Endothelial cell of umbilical vein (primary cell): ENCODE measurements at regions not wholly inside any gene's neighbourhood (a gene's known extent, or its start where the extent isn't known, plus 50 kb on each side); places are given as distances from the start of the nearest gene placed in this dataset.

Source experiments
- BruUV-seq: library from RNA; stranded (reverse); fragments of 400-500 nt; replicated peaks from 2 replicates; lab custom pipeline; 2021; lab: Mats Ljungman, UMichigan
- CTCF ChIA-PET: fragments of 300-600, 350-600 bp; sonication (Branson Sonifier 250); formaldehyde crosslinking; loops from one replicate; lab custom pipeline; 2021; ENCODE audit warnings: antibody characterized with exemption, inconsistent platforms; lab: Charles Lee
- POLR2A ChIA-PET: fragments of 300-600, 350-600 bp; sonication (Branson Sonifier 250); formaldehyde crosslinking; loops from one replicate; lab custom pipeline; 2021; ENCODE audit warnings: antibody characterized with exemption, inconsistent platforms; lab: Charles Lee
- DNase-seq: peaks from one replicate; pipeline ENCODE4 v3.0.0-alpha.2; 2011; ENCODE audit warnings: low read depth, low spot score
- FAIRE-seq: peaks from 2 replicates; lab custom pipeline; 2011; peaks lifted over from hg19 to GRCh38; lab: Jason Lieb, UNC
- H2AFZ ChIP-seq: 2 replicates; pipeline ENCODE4 v1.6.0; 2012; ENCODE audit warnings: low read depth, low read length, control low read depth, inconsistent platforms
- H3K27ac ChIP-seq: 2 replicates; pipeline ENCODE4 v1.5.1; 2011; ENCODE audit warnings: low read depth, mild to moderate bottlenecking, control low read depth, low read length, moderate library complexity; ENCODE audit not compliant: insufficient read depth
- H3K27me3 ChIP-seq, 2 experiments: 2 replicates each; pipeline versions ENCODE4 v1.6.0 to v1.6.1; 2011; ENCODE audit warnings: low read length in 2 of 2, mixed read lengths in 1 of 2; ENCODE audit not compliant: control insufficient read depth in 2 of 2, insufficient read depth in 2 of 2
- H3K36me3 ChIP-seq, 2 experiments: 2 replicates in 1 of 2; 3 replicates in 1 of 2; pipeline ENCODE4 v1.5.1; 2011; ENCODE audit warnings: low read length in 2 of 2, mild to moderate bottlenecking in 1 of 2, moderate library complexity in 1 of 2; ENCODE audit not compliant: control insufficient read depth in 2 of 2, insufficient read depth in 2 of 2; ENCODE audit errors: extremely low read depth in 1 of 2
- H3K4me1 ChIP-seq: 3 replicates; pipeline ENCODE4 v1.5.1; 2011; ENCODE audit warnings: mild to moderate bottlenecking, low read length; ENCODE audit not compliant: control insufficient read depth, insufficient read depth; ENCODE audit errors: extremely low read depth
- H3K4me2 ChIP-seq: 2 replicates; pipeline ENCODE4 v1.6.1; 2011; ENCODE audit warnings: low read length, control low read depth, mixed read lengths; ENCODE audit not compliant: insufficient read depth
- H3K4me3 ChIP-seq, 3 experiments: fragments of 200-600 bp in 1 of 3; sonication (generic), shearing (Covaris generic) in 1 of 3; replicated peaks in 1 of 3; 2 replicates each; pipeline ENCODE4 v1.5.1; 2011 to 2016; ENCODE audit warnings: control low read depth in 3 of 3, low read length in 3 of 3, mild to moderate bottlenecking in 2 of 3, inconsistent platforms in 1 of 3, low read depth in 1 of 3, moderate library complexity in 1 of 3; ENCODE audit not compliant: insufficient read depth in 1 of 3
- H3K79me2 ChIP-seq: 2 replicates; pipeline ENCODE4 v1.6.0; 2012; ENCODE audit warnings: low read length, inconsistent platforms; ENCODE audit not compliant: control insufficient read depth, insufficient read depth
- H3K9ac ChIP-seq: replicated peaks from 2 replicates; pipeline ENCODE3; 2011; ENCODE audit warnings: low read length, control low read depth; ENCODE audit not compliant: insufficient read depth; ENCODE audit errors: extremely low read depth
- H3K9me1 ChIP-seq: replicated peaks from 3 replicates; pipeline ENCODE4 v1.6.0; 2011; ENCODE audit warnings: mild to moderate bottlenecking, low read length; ENCODE audit not compliant: control insufficient read depth, insufficient read depth; ENCODE audit errors: extremely low read depth
- H3K9me3 ChIP-seq: replicated peaks from 2 replicates; pipeline ENCODE4 v1.5.1; 2012; ENCODE audit warnings: low read length, inconsistent platforms; ENCODE audit not compliant: control insufficient read depth, insufficient read depth
- H4K20me1 ChIP-seq: replicated peaks from 2 replicates; pipeline ENCODE3; 2011; ENCODE audit warnings: mild to moderate bottlenecking, low read length; ENCODE audit not compliant: control insufficient read depth, insufficient read depth; ENCODE audit errors: extremely low read depth
- CTCF ChIP-seq, 2 donors: IDR thresholded peaks; 1 replicate in 1 of 2; 2 replicates in 1 of 2; pipeline ENCODE4 v1.5.1; 2011; ENCODE audit warnings: low read length in 2 of 2, mild to moderate bottlenecking in 2 of 2, moderate library complexity in 2 of 2, control low read depth in 1 of 2, inconsistent platforms in 1 of 2, low read depth in 1 of 2; ENCODE audit not compliant: insufficient read depth in 1 of 2; ENCODE audit errors: extremely low read depth in 1 of 2
- EZH2 ChIP-seq: IDR thresholded peaks from 2 replicates; pipeline ENCODE4 v1.6.1; 2012; ENCODE audit warnings: borderline replicate concordance, low read depth, mild to moderate bottlenecking, moderate library complexity, low read length, inconsistent platforms; ENCODE audit not compliant: severe bottlenecking
- FOS ChIP-seq: IDR thresholded peaks from 2 replicates; pipeline ENCODE4 v1.6.1; 2011; ENCODE audit warnings: mild to moderate bottlenecking, low read length, moderate library complexity, borderline replicate concordance; ENCODE audit not compliant: insufficient read depth
- GATA2 ChIP-seq: IDR thresholded peaks from 2 replicates; pipeline ENCODE4 v1.7.0; 2011; ENCODE audit warnings: low read depth, mild to moderate bottlenecking, moderate library complexity, mixed read lengths, low read length; ENCODE audit not compliant: insufficient read length, insufficient read depth
- MAX ChIP-seq: IDR thresholded peaks from 2 replicates; pipeline ENCODE4 v1.6.1; 2011; ENCODE audit not compliant: insufficient read depth, insufficient read length
- MYC ChIP-seq: IDR thresholded peaks from one replicate; pipeline ENCODE4 v1.6.1; 2011; ENCODE audit warnings: mild to moderate bottlenecking, low read depth, low read length
- POLR2A ChIP-seq: IDR thresholded peaks from 2 replicates; pipeline ENCODE4 v1.6.1; 2012; ENCODE audit warnings: low read depth, mild to moderate bottlenecking, control low read depth, low read length
- POLR2AphosphoS5 ChIP-seq: IDR thresholded peaks from 2 replicates; pipeline ENCODE4 v1.6.1; 2012; ENCODE audit warnings: low read depth, mild to moderate bottlenecking, control low read depth, low read length, moderate library complexity; ENCODE audit not compliant: insufficient read depth
- dilution Hi-C: fragments of 300-500 bp; cut with MboI; formaldehyde crosslinking; loops from one replicate; pipeline ENCODE4 v1.15.0; 2019; ENCODE audit warnings: low sequenced_read_pairs; ENCODE audit not compliant: extremely low pct_ligation_motif_present
- intact Hi-C: fragments of 100-400 bp; cut with micrococcal nuclease; formaldehyde crosslinking; loops from one replicate; pipeline ENCODE4 v1.10.0; 2022

- intact Hi-C loops = no loop called here
- POLR2A ChIA-PET = no interaction called here
- H3K4me1 ChIP-seq = no peaks in the 10 kb centered on the region
- no peak overlapping the region for H2AFZ ChIP-seq
- BruUV-seq = no TSS peak
- H3K36me3 ChIP-seq = no peaks in the 10 kb centered on the region
- no peak overlapping the region for H3K4me3 ChIP-seq
- FAIRE-seq (no peak), DNase-seq (no peak)
- dilution Hi-C loops = no loop called here
- TF ChIP-seq MAX = no peak
- no peak for TF ChIP-seq MYC
- no peak for TF ChIP-seq FOS
- TF ChIP-seq CTCF (IDR thresholded peaks at IDR 0.05; ENCODE audit: extremely low read depth in 1 of 2, insufficient read depth in 1 of 2, low read depth in 1 of 2, low read length in 2 of 2) = no peak
- no peak for TF ChIP-seq GATA2
- no peak for TF ChIP-seq EZH2
- no peak for TF ChIP-seq POLR2AphosphoS5
- no peak for TF ChIP-seq POLR2A
- no peak overlapping the region for H3K4me2 ChIP-seq
- H3K9me3 ChIP-seq = peaks cover 2% of the 10 kb centered on the region
- no peak overlapping the region for H3K9ac ChIP-seq
- H3K27ac ChIP-seq = no peak overlapping the region
- H3K79me2 ChIP-seq = no peaks in the 10 kb centered on the region
- no peaks in the 10 kb centered on the region for H3K9me1 ChIP-seq
- CTCF ChIA-PET = no interaction called here
- H4K20me1 ChIP-seq = no peaks in the 10 kb centered on the region
- H3K27me3 ChIP-seq = no peaks in the 10 kb centered on the region
These were observed 1290.9 kb downstream of the BRD1 start for GRCh38 chr22:48536541-48537342.
